ENCODE measurements at regions not wholly inside any gene's neighbourhood (a gene's known extent, or its start where the extent isn't known, plus 50 kb on each side); places are given as distances from the start of the nearest gene placed in this dataset.

DNA sequence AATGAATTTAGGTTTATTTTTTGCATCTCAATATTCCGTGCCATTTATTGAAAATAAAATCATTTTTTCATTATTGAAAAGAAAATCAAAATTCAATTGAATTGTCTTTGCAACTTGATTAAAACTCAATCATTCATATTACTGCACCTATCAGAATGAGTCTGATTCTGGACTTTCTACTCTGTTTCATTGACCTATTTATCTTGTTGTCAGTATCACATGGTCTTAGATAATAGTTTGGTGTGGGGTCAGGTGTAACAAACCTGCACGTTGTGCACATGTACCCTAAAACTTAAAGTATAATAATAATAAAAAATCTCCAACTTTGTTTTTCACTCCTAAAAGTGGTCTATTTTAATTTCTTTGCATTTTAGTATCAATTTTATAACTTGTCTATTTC, 422.9 kb downstream of the RAD51AP2 start:
- H3K27ac ChIP-seq = no peak overlapping the region
- no peaks in the 10 kb centered on the region for H3K9me3 ChIP-seq
- TF ChIP-seq POLR2A (IDR thresholded peaks at IDR 0.05) (no peak), CTCF (IDR thresholded peaks at IDR 0.05) (no peak)
- no peaks in the 10 kb centered on the region for H3K4me1 ChIP-seq
- 89 to 91% methylated on average over 2 of the region's 2 CpGs for WGBS, 2 donors
- no peak for DNase-seq (ENCODE audit: low spot score in 2 of 2)
- H3K36me3 ChIP-seq = no peaks in the 10 kb centered on the region
- no peak overlapping the region for H3K4me3 ChIP-seq
- H3K27me3 ChIP-seq = no peaks in the 10 kb centered on the region

DNA sequence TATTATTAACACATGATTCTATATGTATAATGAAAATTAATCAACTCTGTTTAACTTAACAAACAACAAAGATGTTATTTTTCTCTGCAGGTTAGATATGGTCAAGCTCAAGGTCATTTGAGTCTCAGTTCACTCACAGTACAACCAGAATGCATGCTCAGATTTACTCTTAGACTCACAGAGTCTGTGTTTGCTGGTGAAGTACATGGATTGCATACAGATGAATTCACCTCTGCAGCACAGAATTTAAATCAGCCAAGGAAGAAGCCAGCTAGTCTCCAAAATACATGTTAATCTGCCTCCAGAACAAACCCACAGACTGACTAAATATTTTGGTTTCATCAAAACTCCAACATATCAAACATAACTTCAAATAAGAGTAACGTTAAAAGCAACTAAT, 424.5 kb downstream of the RAD51AP2 start:
- Histone ChIP-seq H3K36me3 (no peaks in the 10 kb centered on the region), H3K27ac (no peak overlapping the region), H3K27me3 (no peaks in the 10 kb centered on the region), H3K9me3 (no peaks in the 10 kb centered on the region), H3K4me3 (no peak overlapping the region), H3K4me1 (no peaks in the 10 kb centered on the region)
- DNase-seq (ENCODE audit: low spot score in 2 of 2) = no peak
- WGBS, 2 donors = 76 to 87% methylated on average over 1 of the region's 1 CpG
- TF ChIP-seq EP300 (IDR thresholded peaks at IDR 0.05) (no peak), POLR2A (IDR thresholded peaks at IDR 0.05) (no peak), CTCF (IDR thresholded peaks at IDR 0.05) (no peak)

- 66 to 71% methylated on average over 1 of the region's 1 CpG for WGBS, 2 donors
- Histone ChIP-seq H3K27me3 (no peaks in the 10 kb centered on the region), H3K27ac (no peak overlapping the region), H3K9me3 (no peaks in the 10 kb centered on the region), H3K4me3 (no peak overlapping the region), H3K36me3 (no peaks in the 10 kb centered on the region), H3K4me1 (no peaks in the 10 kb centered on the region)
- no peak for DNase-seq (ENCODE audit: low spot score in 2 of 2)
- no peak for TF ChIP-seq CTCF (IDR thresholded peaks at IDR 0.05)
- no peak for TF ChIP-seq POLR2A (IDR thresholded peaks at IDR 0.05)
- no peak for TF ChIP-seq EP300 (IDR thresholded peaks at IDR 0.05)
Observed at GRCh38 chr2:17086990-17087389, 421.4 kb upstream of the CYRIA start.

GRCh38 chr2:17085546-17086202, 420.0 kb upstream of the CYRIA start:
- Histone ChIP-seq H3K36me3 (no peaks in the 10 kb centered on the region), H3K9me3 (no peaks in the 10 kb centered on the region), H3K27me3 (no peaks in the 10 kb centered on the region), H3K4me3 (no peak overlapping the region), H3K27ac (no peak overlapping the region), H3K4me1 (no peaks in the 10 kb centered on the region)
- DNase-seq (ENCODE audit: low spot score in 2 of 2) = no peak
- no peak for TF ChIP-seq EP300 (IDR thresholded peaks at IDR 0.05)
- TF ChIP-seq POLR2A (IDR thresholded peaks at IDR 0.05) = no peak
- no peak for TF ChIP-seq CTCF (IDR thresholded peaks at IDR 0.05)
- 77 to 80% methylated on average over 2 of the region's 2 CpGs for WGBS, 2 donors

- Histone ChIP-seq H3K36me3 (no peaks in the 10 kb centered on the region), H3K9me3 (no peaks in the 10 kb centered on the region), H3K4me1 (no peaks in the 10 kb centered on the region), H3K27me3 (no peaks in the 10 kb centered on the region), H3K27ac (no peak overlapping the region), H3K4me3 (no peak overlapping the region)
- TF ChIP-seq CTCF (IDR thresholded peaks at IDR 0.05) (no peak), POLR2A (IDR thresholded peaks at IDR 0.05) (no peak), EP300 (IDR thresholded peaks at IDR 0.05) (no peak)
- DNase-seq (ENCODE audit: low spot score in 2 of 2) = no peak
Observed at GRCh38 chr2:17084877-17085276, 419.2 kb upstream of the CYRIA start.
